Calu3 (cell line): ENCODE measurements at regions not wholly inside any gene's neighbourhood (a gene's known extent, or its start where the extent isn't known, plus 50 kb on each side); places are given as distances from the start of the nearest gene placed in this dataset.

ENCODE experiments used
- BruUV-seq: library from RNA; stranded (reverse); fragments of 400-500 nt; replicated peaks from 2 replicates; lab custom pipeline; 2021; lab: Mats Ljungman, UMichigan
- CTCF ChIA-PET: fragments of 300-600 bp; sonication (Branson Sonifier 250); formaldehyde crosslinking; loops from one replicate; lab custom pipeline; 2022; ENCODE audit warnings: antibody characterized with exemption; lab: Charles Lee
- DNase-seq: peaks from one replicate; pipeline ENCODE4 v3.0.0; 2022
- H3K27ac Mint-ChIP-seq: one replicate; pipeline ENCODE4 v1.8.0; 2022; ENCODE audit warnings: mixed read lengths; ENCODE audit not compliant: unreplicated experiment
- H3K27me3 Mint-ChIP-seq: one replicate; pipeline ENCODE4 v1.8.0; 2022; ENCODE audit warnings: mixed read lengths; ENCODE audit not compliant: unreplicated experiment
- H3K36me3 Mint-ChIP-seq: one replicate; pipeline ENCODE4 v1.8.0; 2022; ENCODE audit warnings: mild to moderate bottlenecking, moderate library complexity, mixed read lengths; ENCODE audit not compliant: insufficient read depth, unreplicated experiment
- H3K4me1 Mint-ChIP-seq: one replicate; pipeline ENCODE4 v1.8.0; 2022; ENCODE audit warnings: mild to moderate bottlenecking, low read depth, mixed read lengths; ENCODE audit not compliant: unreplicated experiment
- H3K4me3 Mint-ChIP-seq: one replicate; pipeline ENCODE4 v1.8.0; 2022; ENCODE audit warnings: mild to moderate bottlenecking, low read depth, moderate library complexity, mixed read lengths; ENCODE audit not compliant: unreplicated experiment
- H3K9me3 Mint-ChIP-seq: one replicate; pipeline ENCODE4 v1.8.0; 2022; ENCODE audit warnings: low read depth, mixed read lengths; ENCODE audit not compliant: unreplicated experiment
- CTCF ChIP-seq: fragments of 200-600 bp; IDR thresholded peaks from one replicate; pipeline ENCODE4 v1.8.0; 2022; ENCODE audit warnings: antibody characterized with exemption; ENCODE audit not compliant: unreplicated experiment
- intact Hi-C: fragments of 100-400 bp; cut with micrococcal nuclease; formaldehyde crosslinking; loops from one replicate; pipeline ENCODE4 v1.10.0; 2022; ENCODE audit not compliant: unreplicated experiment

- no peaks in the 10 kb centered on the region for H3K9me3 Mint-ChIP-seq
- no peak for DNase-seq
- no peaks in the 10 kb centered on the region for H3K36me3 Mint-ChIP-seq
- CTCF ChIA-PET, result interaction anchor here (0.7 kb wide), 2 partner anchors 28 to 158 kb away, joined by 3 to 9 read pairs; no protein-coding TSS in a partner anchor
- H3K4me1 Mint-ChIP-seq, result no peaks in the 10 kb centered on the region
- intact Hi-C loops, result no loop called here
- no peak overlapping the region for H3K4me3 Mint-ChIP-seq
- H3K27ac Mint-ChIP-seq, result no peak overlapping the region
- peaks cover 49% of the 10 kb centered on the region for H3K27me3 Mint-ChIP-seq
- BruUV-seq, result no TSS peak
- TF ChIP-seq CTCF, result no peak
These were observed 85.5 kb upstream of the BARHL2 start for GRCh38 chr1:90802622-90803021.

GRCh38 chr1:90800012-90800717 lies 83.1 kb upstream of the BARHL2 start:
- Mint-ChIP-seq H3K27me3 (peaks cover 72% of the 10 kb centered on the region), H3K4me3 (no peak overlapping the region), H3K36me3 (no peaks in the 10 kb centered on the region), H3K27ac (no peak overlapping the region), H3K9me3 (no peaks in the 10 kb centered on the region), H3K4me1 (no peaks in the 10 kb centered on the region)
- intact Hi-C loops, result no loop called here
- DNase-seq, result no peak
- no peak for TF ChIP-seq CTCF
- CTCF ChIA-PET, result no interaction called here
- BruUV-seq, result no TSS peak

GRCh38 chr1:90799326-90799725 lies 82.2 kb upstream of the BARHL2 start:
- no peak for DNase-seq
- TF ChIP-seq CTCF, result no peak
- Mint-ChIP-seq H3K27me3 (peaks cover 81% of the 10 kb centered on the region), H3K4me1 (no peaks in the 10 kb centered on the region), H3K9me3 (no peaks in the 10 kb centered on the region), H3K4me3 (no peak overlapping the region), H3K27ac (no peak overlapping the region), H3K36me3 (no peaks in the 10 kb centered on the region)
- CTCF ChIA-PET, result no interaction called here
- intact Hi-C loops, result loop anchor here (10.0 kb wide), 1 partner anchor 185 kb away; no protein-coding TSS in a partner anchor
- no TSS peak for BruUV-seq

GRCh38 chr1:90798883-90799282 lies 81.8 kb upstream of the BARHL2 start:
- no peaks in the 10 kb centered on the region for H3K36me3 Mint-ChIP-seq
- BruUV-seq, result no TSS peak
- no peak for TF ChIP-seq CTCF
- H3K4me1 Mint-ChIP-seq, result no peaks in the 10 kb centered on the region
- intact Hi-C loops, result loop anchor here (10.0 kb wide), 1 partner anchor 184 kb away; no protein-coding TSS in a partner anchor
- CTCF ChIA-PET, result no interaction called here
- no peak for DNase-seq
- H3K27me3 Mint-ChIP-seq, result peaks cover 81% of the 10 kb centered on the region
- H3K4me3 Mint-ChIP-seq, result no peak overlapping the region
- no peaks in the 10 kb centered on the region for H3K9me3 Mint-ChIP-seq
- H3K27ac Mint-ChIP-seq, result no peak overlapping the region
